ENCODE measurements at regions not wholly inside any gene's neighbourhood (a gene's known extent, or its start where the extent isn't known, plus 50 kb on each side); places are given as distances from the start of the nearest gene placed in this dataset.

GRCh38 chr9:97761056-97761598 lies 64.0 kb upstream of the XPA start:
- TF ChIP-seq CTCF (IDR thresholded peaks at IDR 0.05) (no peak), RFX5 (IDR thresholded peaks at IDR 0.05) (no peak), MAFK (IDR thresholded peaks at IDR 0.05; ENCODE audit: partially characterized antibody) (no peak), POLR2A (IDR thresholded peaks at IDR 0.05; ENCODE audit: low read length) (no peak), MAX (IDR thresholded peaks at IDR 0.05) (no peak), EP300 (IDR thresholded peaks at IDR 0.05) (no peak), JUN (IDR thresholded peaks at IDR 0.05) (no peak), ZC3H11A (IDR thresholded peaks at IDR 0.05) (no peak)

Measured in A549 (cell line).